HG03457 (cell line): ENCODE measurements at regions not wholly inside any gene's neighbourhood (a gene's known extent, or its start where the extent isn't known, plus 50 kb on each side); places are given as distances from the start of the nearest gene placed in this dataset.
A peak's percentile ranks its signal among the peaks of the same experiment; 100 is the strongest.
"Not testable (repeated sequence)": the region's sequence is repeated elsewhere in the genome, so short reads cannot be mapped to it uniquely, and the experiment has no call there.

ENCODE experiments used
- ATAC-seq: cut with Tn5 transposase; IDR thresholded peaks from one replicate; pipeline ENCODE4 v1.9.1; 2021; ENCODE audit warnings: moderate number of reproducible peaks; ENCODE audit not compliant: unreplicated experiment

- no peak for ATAC-seq
Observed at GRCh38 chr3:17915341-17915740, 172.9 kb upstream of the TBC1D5 start.

GRCh38 chr3:17913359-17913758 is 170.9 kb upstream of the TBC1D5 start:
- no peak for ATAC-seq

GRCh38 chr3:17911986-17912760 is 169.7 kb upstream of the TBC1D5 start:
- ATAC-seq, result no peak

GRCh38 chr3:17910922-17911321 is 168.5 kb upstream of the TBC1D5 start:
- no peak for ATAC-seq

GRCh38 chr3:17909714-17910113 is 167.3 kb upstream of the TBC1D5 start:
- ATAC-seq, result no peak

GRCh38 chr3:17908399-17909191 is 166.2 kb upstream of the TBC1D5 start:
- ATAC-seq, result no peak

- no peak for ATAC-seq
Observed at GRCh38 chr3:17905996-17906395, 163.6 kb upstream of the TBC1D5 start.

- peak; percentile 61 for ATAC-seq
Observed at GRCh38 chr3:17901893-17902292, 159.5 kb upstream of the TBC1D5 start.

GRCh38 chr3:17894434-17895060 is 152.1 kb upstream of the TBC1D5 start:
- ATAC-seq, result no peak

GRCh38 chr3:17891139-17891856 is 148.9 kb upstream of the TBC1D5 start:
- no peak for ATAC-seq

GRCh38 chr3:17885986-17886385 is 143.6 kb upstream of the TBC1D5 start:
- ATAC-seq, result no peak

GRCh38 chr3:17882981-17883380 is 140.6 kb upstream of the TBC1D5 start:
- no peak for ATAC-seq

GRCh38 chr3:17877299-17877698 is 134.9 kb upstream of the TBC1D5 start:
- no peak for ATAC-seq

GRCh38 chr3:17874636-17875035 is 132.2 kb upstream of the TBC1D5 start:
- ATAC-seq, result no peak

- no peak for ATAC-seq
Observed at GRCh38 chr3:17872457-17872856, 130.0 kb upstream of the TBC1D5 start.

GRCh38 chr3:17865631-17866030 is 123.2 kb upstream of the TBC1D5 start:
- no peak for ATAC-seq

GRCh38 chr3:17861476-17861875 is 119.0 kb upstream of the TBC1D5 start:
- ATAC-seq, result no peak

- ATAC-seq, result not testable (repeated sequence)
Observed at GRCh38 chr3:17860840-17861471, 118.5 kb upstream of the TBC1D5 start.

GRCh38 chr3:17852217-17852616 is 109.8 kb upstream of the TBC1D5 start:
- no peak for ATAC-seq

- no peak for ATAC-seq
Observed at GRCh38 chr3:17850448-17850847, 108.0 kb upstream of the TBC1D5 start.

- ATAC-seq, result no peak
Observed at GRCh38 chr3:17848102-17848501, 105.7 kb upstream of the TBC1D5 start.
